Testis (tissue), 2 donors: ENCODE measurements at regions not wholly inside any gene's neighbourhood (a gene's known extent, or its start where the extent isn't known, plus 50 kb on each side); places are given as distances from the start of the nearest gene placed in this dataset.

Experiments used
- CTCF ChIP-seq, 3 experiments: fragments of 450-650 bp in 2 of 3; fragments of 200-600 bp in 1 of 3; sonication (generic) in 1 of 3; IDR thresholded peaks; one replicate each; pipeline ENCODE4 v1.5.1; 2016 to 2019; ENCODE audit warnings: antibody characterized with exemption in 3 of 3, mild to moderate bottlenecking in 2 of 3, moderate library complexity in 1 of 3
- POLR2A ChIP-seq: fragments of 450-650 bp; IDR thresholded peaks from one replicate; pipeline ENCODE4 v1.6.1; 2017; ENCODE audit warnings: antibody characterized with exemption, mild to moderate bottlenecking, moderate library complexity

- TF ChIP-seq CTCF (IDR thresholded peaks at IDR 0.05) (no peak), POLR2A (no peak)
These were observed 297.8 kb upstream of the DACH1 start for GRCh38 chr13:72164811-72165210.
